Psoas muscle (tissue), 7 donors: ENCODE measurements at regions not wholly inside any gene's neighbourhood (a gene's known extent, or its start where the extent isn't known, plus 50 kb on each side); places are given as distances from the start of the nearest gene placed in this dataset.
A peak's percentile ranks its signal among the peaks of the same experiment; 100 is the strongest.

Source experiments
- ATAC-seq, 4 donors: fragments of 200-7000 bp; cut with Tn5 transposase; one replicate each; pipeline ENCODE4 v1.9.1; 2020; ENCODE audit warnings: moderate library complexity in 3 of 4, mild to moderate bottlenecking in 2 of 4
- DNase-seq, 2 donors: peaks; one replicate each; pipeline ENCODE4 v3.0.0-alpha.2; 2020
- H3K27ac ChIP-seq: fragments of 200-600 bp; one replicate; pipeline ENCODE4 v1.8.0; 2022
- H3K27me3 ChIP-seq, 3 donors: fragments of 200-600 bp in 1 of 3; one replicate each; pipeline versions ENCODE4 v1.6.1 to v1.8.0; 2013 to 2022; ENCODE audit warnings: low read length in 2 of 3, mild to moderate bottlenecking in 2 of 3, moderate library complexity in 1 of 3; ENCODE audit not compliant: insufficient read depth in 3 of 3
- H3K36me3 ChIP-seq, 2 donors: fragments of 200-600 bp in 1 of 2; one replicate each; pipeline versions ENCODE4 v1.6.1 to v1.8.0; 2013 to 2022; ENCODE audit warnings: low read depth in 1 of 2, mild to moderate bottlenecking in 1 of 2, moderate library complexity in 1 of 2; ENCODE audit not compliant: insufficient read depth in 1 of 2
- H3K4me1 ChIP-seq: fragments of 200-600 bp; one replicate; pipeline ENCODE4 v1.8.0; 2022
- H3K4me3 ChIP-seq: fragments of 200-600 bp; one replicate; pipeline ENCODE4 v1.8.0; 2022; ENCODE audit warnings: mild to moderate bottlenecking
- H3K9me3 ChIP-seq: fragments of 200-600 bp; one replicate; pipeline ENCODE4 v1.8.0; 2022
- WGBS, 3 donors: extraction: QIAGEN DNeasy Blood & Tissue Kit; methylation state at CpG; one replicate each; pipeline versions ENCODE4 v1.1.6 to v1.1.7; 2013; 5-methylcytosine and 5-hydroxymethylcytosine counted together
- intact Hi-C, 2 donors: fragments of 100-400 bp; cut with DNase I; formaldehyde crosslinking; loops; one replicate each; pipeline versions ENCODE4 v1.11.0 to v1.14.2; 2022
- TF ChIP-seq, protein P1 (sequence below): fragments of 200-600 bp; IDR thresholded peaks from one replicate; pipeline ENCODE4 v1.8.0; 2022; ENCODE audit warnings: antibody characterized with exemption
- donor health status: healthy with polysubstance abuse.
- donor health status: DM: no; HTN: no; CAD: no; lungs with moderate emphysema.
- donor health status: Bipolar disorder and iron deficiency.
- donor health status: healthy.
- donor health status: DM: yes; HTN: yes; CAD: no.
- donor health status: DM: no; HTN: no; CAD: no.
- donor health status: DM: yes; HTN: yes; CAD: no.

DNA sequence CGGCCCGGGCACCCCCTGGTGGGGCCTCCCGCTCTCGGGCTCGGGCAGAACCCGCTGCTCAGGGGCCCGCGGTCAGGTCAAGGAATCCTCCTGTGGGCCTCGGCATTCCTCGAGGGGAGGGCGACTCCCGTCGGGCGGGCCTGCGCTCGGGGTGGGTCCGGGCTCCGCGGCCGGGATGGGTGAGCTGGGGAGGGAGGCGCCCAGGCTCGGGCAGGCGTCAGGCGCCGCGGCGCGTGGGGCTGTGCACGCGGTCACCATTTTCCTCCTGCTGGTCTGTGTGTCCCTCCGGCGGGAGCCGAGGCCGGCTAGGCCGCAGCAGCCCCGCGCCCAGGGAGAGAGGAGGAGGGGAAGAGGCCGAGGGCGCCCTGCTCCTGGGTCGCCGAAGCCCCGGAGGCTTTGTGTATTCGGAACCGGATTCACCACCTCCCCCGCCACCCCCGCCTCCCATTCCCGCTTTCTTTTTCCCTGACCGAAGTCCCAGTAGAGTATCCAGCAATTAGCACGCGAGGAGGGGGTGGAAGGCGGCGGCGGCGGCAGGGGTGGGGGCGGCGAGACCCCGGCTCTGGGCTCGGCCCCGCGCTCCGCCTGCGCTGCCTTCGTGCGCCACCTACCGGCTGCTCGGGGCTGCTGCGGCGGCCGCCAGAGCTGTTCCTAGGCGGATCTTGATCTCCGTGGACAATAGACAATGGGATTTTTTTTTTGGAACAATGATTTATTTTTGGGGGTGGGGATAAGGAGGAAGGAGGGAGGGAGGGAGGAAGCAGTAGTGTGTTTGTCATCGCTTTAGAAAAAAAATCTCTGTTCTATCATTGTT, 99.0 kb upstream of the MAML3 start:
- intact Hi-C loops = loop anchor here (1.0 to 5.0 kb wide), 6 partner anchors 99 to 521 kb away; partner anchors contain the start of gene MAML3 (in 2 of the 2)
- DNase-seq = peak; percentile 78 to 83
- Histone ChIP-seq H3K4me1 (peaks cover 16% of the 10 kb centered on the region), H3K27me3 (no peaks in the 10 kb centered on the region), H3K36me3 (no peaks in the 10 kb centered on the region), H3K4me3 (peak overlapping the region; percentile 85), H3K9me3 (no peaks in the 10 kb centered on the region), H3K27ac (peak overlapping the region; percentile 89)
- ATAC-seq = peak; percentile 82 to 88 (median 86)
- TF ChIP-seq, protein P1, sequence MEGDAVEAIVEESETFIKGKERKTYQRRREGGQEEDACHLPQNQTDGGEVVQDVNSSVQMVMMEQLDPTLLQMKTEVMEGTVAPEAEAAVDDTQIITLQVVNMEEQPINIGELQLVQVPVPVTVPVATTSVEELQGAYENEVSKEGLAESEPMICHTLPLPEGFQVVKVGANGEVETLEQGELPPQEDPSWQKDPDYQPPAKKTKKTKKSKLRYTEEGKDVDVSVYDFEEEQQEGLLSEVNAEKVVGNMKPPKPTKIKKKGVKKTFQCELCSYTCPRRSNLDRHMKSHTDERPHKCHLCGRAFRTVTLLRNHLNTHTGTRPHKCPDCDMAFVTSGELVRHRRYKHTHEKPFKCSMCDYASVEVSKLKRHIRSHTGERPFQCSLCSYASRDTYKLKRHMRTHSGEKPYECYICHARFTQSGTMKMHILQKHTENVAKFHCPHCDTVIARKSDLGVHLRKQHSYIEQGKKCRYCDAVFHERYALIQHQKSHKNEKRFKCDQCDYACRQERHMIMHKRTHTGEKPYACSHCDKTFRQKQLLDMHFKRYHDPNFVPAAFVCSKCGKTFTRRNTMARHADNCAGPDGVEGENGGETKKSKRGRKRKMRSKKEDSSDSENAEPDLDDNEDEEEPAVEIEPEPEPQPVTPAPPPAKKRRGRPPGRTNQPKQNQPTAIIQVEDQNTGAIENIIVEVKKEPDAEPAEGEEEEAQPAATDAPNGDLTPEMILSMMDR = peak; percentile 98
- 0 to 1% (median 1%) methylated on average over 37 to 72 of the region's 72 CpGs for WGBS, 3 donors

GRCh38 chr4:140252141-140252741, 98.3 kb upstream of the MAML3 start:
- 38 to 43% (median 38%) methylated on average over 16 to 19 of the region's 19 CpGs for WGBS, 3 donors
- ATAC-seq (peak in 3 of 4 donors; percentile 4 to 11 (median 5)), DNase-seq (peak in 1 of 2 donors; percentile 52)
- no peaks in the 10 kb centered on the region for H3K9me3 ChIP-seq
- peak overlapping the region; percentile 89 for H3K27ac ChIP-seq
- TF ChIP-seq, protein P1 = no peak
- peaks cover 12% of the 10 kb centered on the region for H3K4me1 ChIP-seq
- H3K27me3 ChIP-seq = no peaks in the 10 kb centered on the region
- intact Hi-C loops = loop anchor here (1.0 to 5.0 kb wide), 6 partner anchors 98 to 520 kb away; partner anchors contain the start of gene MAML3 (in 2 of the 2)
- H3K4me3 ChIP-seq = peak overlapping the region; percentile 85
- H3K36me3 ChIP-seq = no peaks in the 10 kb centered on the region

DNA sequence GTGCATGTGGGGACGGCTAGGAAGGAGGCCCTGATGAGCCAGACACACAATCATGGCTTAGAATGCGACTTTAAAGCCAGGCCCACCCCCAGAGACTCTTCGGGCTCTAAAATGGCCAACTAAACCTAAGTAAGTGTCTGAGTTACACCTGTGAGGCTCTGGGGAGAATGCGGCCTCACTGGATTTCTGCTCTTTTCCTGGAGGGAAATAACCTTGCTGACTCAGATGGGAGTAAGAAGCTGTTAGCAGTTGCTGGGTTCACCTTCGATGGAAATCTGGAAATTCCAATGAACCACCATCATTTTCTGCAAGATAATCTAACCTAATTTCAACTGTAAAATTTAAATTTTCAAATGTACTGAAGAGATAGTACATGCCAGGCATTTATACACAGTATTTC, 97.6 kb upstream of the MAML3 start:
- ATAC-seq = no peak
- no peak for DNase-seq
- Histone ChIP-seq H3K9me3 (no peaks in the 10 kb centered on the region), H3K4me3 (no peak overlapping the region), H3K27ac (peak overlapping the region; percentile 12), H3K4me1 (peaks cover 5% of the 10 kb centered on the region), H3K36me3 (no peaks in the 10 kb centered on the region), H3K27me3 (no peaks in the 10 kb centered on the region)
- TF ChIP-seq, protein P1 = no peak
- WGBS, 3 donors = 90 to 99% (median 96%) methylated on average over 5 of the region's 5 CpGs
- intact Hi-C loops = loop anchor here in 1 of 2 donors (5.0 kb wide), 3 partner anchors 99 to 519 kb away; partner anchors contain the start of gene MAML3

DNA sequence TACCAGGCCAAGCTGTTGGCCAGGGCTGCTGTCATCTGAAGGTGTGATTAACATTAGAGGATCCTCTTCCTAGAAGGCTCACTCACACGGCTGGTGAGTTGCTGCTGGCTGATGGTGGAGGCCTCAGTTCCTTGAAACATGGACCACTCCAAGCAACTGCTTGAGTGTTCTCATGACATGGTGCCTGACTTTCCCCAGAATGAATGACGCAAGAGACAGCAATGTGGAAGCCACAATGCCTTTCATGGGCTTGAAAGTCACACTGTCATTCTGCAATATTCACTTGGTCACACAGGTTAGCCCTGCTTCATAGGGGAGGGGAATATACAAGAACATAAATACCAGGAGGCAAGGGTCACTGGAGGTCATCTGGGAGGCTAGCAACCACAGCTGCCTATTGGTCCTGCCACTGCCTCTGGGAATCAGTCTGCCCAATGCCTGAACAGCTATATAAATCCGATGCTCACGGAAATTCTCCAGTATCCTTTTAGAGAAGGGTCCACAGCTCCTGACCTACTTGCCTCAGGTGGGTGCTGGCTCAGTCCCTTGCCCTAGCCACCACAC, 97.1 kb upstream of the MAML3 start:
- TF ChIP-seq, protein P1 = no peak
- 65 to 81% (median 71%) methylated on average over 4 of the region's 4 CpGs for WGBS, 3 donors
- Histone ChIP-seq H3K9me3 (no peaks in the 10 kb centered on the region), H3K36me3 (no peaks in the 10 kb centered on the region), H3K27ac (peak overlapping the region; percentile 12), H3K4me1 (peaks cover 5% of the 10 kb centered on the region), H3K27me3 (no peaks in the 10 kb centered on the region), H3K4me3 (no peak overlapping the region)
- intact Hi-C loops = loop anchor here in 1 of 2 donors (5.0 kb wide), 3 partner anchors 99 to 519 kb away; partner anchors contain the start of gene MAML3
- no peak for DNase-seq
- ATAC-seq = peak; percentile 9 to 46 (median 24)
